Bronchial epithelial cell (primary cell): ENCODE measurements at regions not wholly inside any gene's neighbourhood (a gene's known extent, or its start where the extent isn't known, plus 50 kb on each side); places are given as distances from the start of the nearest gene placed in this dataset.

Experiments
- DNase-seq: peaks from one replicate; pipeline ENCODE4 v3.0.0-alpha.2; 2010; ENCODE audit warnings: low read depth
- FAIRE-seq: peaks from 2 replicates; lab custom pipeline; 2011; peaks lifted over from hg19 to GRCh38; lab: Jason Lieb, UNC
- H3K27me3 ChIP-seq: 2 replicates; pipeline ENCODE4 v1.5.1; 2011; ENCODE audit warnings: low read length; ENCODE audit not compliant: control insufficient read depth, insufficient read depth
- H3K36me3 ChIP-seq: 2 replicates; pipeline ENCODE4 v1.5.1; 2011; ENCODE audit warnings: low read length; ENCODE audit not compliant: control insufficient read depth, insufficient read depth
- H3K4me3 ChIP-seq: 2 replicates; pipeline ENCODE4 v1.5.1; 2011; ENCODE audit warnings: mild to moderate bottlenecking, low read depth, low read length, control low read depth
- TF ChIP-seq, protein P1 (sequence below): IDR thresholded peaks from 2 replicates; pipeline ENCODE4 v1.5.1; 2011; ENCODE audit warnings: mild to moderate bottlenecking, moderate library complexity, low read length, control low read depth, inconsistent platforms; ENCODE audit not compliant: insufficient read depth, severe bottlenecking

DNA sequence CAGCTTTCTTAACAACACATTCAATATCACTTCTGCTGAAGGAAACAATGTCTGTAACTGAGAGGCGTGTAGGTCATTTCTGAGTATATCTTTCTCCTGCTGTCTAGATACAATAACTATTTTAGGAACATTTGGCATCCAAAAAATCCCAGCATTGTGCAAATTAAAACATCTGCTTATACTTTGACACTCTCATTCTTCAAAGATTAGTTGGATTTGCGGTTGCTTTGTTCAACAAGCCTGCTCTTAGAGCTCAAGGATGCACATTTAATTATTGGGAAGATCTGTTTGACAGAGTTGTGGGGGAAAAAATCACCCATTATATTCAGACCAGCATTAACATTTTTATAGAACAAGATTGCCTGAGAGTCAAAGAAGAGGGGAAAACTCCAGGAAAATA, 449.5 kb upstream of the HNRNPA3 start:
- Histone ChIP-seq H3K36me3 (no peaks in the 10 kb centered on the region), H3K4me3 (no peak overlapping the region), H3K27me3 (no peaks in the 10 kb centered on the region)
- TF ChIP-seq, protein P1, sequence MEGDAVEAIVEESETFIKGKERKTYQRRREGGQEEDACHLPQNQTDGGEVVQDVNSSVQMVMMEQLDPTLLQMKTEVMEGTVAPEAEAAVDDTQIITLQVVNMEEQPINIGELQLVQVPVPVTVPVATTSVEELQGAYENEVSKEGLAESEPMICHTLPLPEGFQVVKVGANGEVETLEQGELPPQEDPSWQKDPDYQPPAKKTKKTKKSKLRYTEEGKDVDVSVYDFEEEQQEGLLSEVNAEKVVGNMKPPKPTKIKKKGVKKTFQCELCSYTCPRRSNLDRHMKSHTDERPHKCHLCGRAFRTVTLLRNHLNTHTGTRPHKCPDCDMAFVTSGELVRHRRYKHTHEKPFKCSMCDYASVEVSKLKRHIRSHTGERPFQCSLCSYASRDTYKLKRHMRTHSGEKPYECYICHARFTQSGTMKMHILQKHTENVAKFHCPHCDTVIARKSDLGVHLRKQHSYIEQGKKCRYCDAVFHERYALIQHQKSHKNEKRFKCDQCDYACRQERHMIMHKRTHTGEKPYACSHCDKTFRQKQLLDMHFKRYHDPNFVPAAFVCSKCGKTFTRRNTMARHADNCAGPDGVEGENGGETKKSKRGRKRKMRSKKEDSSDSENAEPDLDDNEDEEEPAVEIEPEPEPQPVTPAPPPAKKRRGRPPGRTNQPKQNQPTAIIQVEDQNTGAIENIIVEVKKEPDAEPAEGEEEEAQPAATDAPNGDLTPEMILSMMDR = no peak
- DNase-seq (no peak), FAIRE-seq (no peak)

GRCh38 chr2:176763851-176764404, 448.7 kb upstream of the HNRNPA3 start:
- H3K27me3 ChIP-seq = no peaks in the 10 kb centered on the region
- FAIRE-seq (no peak), DNase-seq (peak; percentile 4)
- no peaks in the 10 kb centered on the region for H3K36me3 ChIP-seq
- TF ChIP-seq, protein P1 = no peak
- H3K4me3 ChIP-seq = no peak overlapping the region

DNA sequence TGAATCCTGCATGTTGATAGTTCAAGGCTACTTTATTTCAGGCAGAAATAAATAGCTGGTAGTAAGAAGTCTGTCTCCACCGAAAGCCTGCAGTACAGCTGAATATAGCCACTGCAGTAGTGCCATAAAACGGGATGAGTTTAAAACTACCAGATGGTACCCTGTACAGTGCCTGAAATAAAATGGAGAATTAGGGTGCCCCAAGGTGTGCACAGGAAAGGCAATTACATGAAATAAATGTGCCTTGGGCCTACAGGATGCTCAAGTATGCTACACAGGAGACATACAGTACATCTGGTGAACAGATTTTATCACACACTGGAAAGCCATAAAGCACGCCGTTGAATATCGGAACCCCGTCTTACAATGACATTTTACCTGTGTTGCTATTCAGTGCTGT, 447.7 kb upstream of the HNRNPA3 start:
- no peaks in the 10 kb centered on the region for H3K27me3 ChIP-seq
- TF ChIP-seq, protein P1 = no peak
- DNase-seq = no peak

DNA sequence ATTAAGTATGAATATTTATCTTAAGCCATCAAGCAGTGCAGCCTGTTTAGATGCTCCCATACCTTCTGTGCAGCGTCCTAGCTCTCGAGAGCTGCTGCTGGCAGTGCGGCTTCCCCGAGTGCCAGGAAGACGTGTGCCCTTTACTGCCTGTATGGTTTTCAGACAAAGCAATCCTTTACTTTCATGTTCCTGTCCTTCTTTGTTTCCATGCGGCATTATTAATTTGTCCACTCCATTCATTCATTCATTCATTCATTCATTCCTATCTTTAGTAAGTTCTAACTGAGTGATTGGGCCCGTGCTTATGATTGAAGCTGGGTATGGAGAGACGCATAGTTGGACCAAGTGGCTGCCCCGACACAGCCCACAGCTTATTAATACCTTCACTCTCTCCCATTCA, 446.6 kb upstream of the HNRNPA3 start:
- DNase-seq (no peak), FAIRE-seq (no peak)
- TF ChIP-seq, protein P1 = no peak
- Histone ChIP-seq H3K36me3 (no peaks in the 10 kb centered on the region), H3K4me3 (no peak overlapping the region), H3K27me3 (no peaks in the 10 kb centered on the region)

More for the DNA sequence above, 447.7 kb upstream of the HNRNPA3 start:
- no peak for FAIRE-seq
- no peaks in the 10 kb centered on the region for H3K36me3 ChIP-seq
- no peak overlapping the region for H3K4me3 ChIP-seq

- DNase-seq = no peak
Observed at GRCh38 chr2:176768185-176768584, 444.4 kb upstream of the HNRNPA3 start.

More at GRCh38 chr2:176768185-176768584, 444.4 kb upstream of the HNRNPA3 start:
- no peak overlapping the region for H3K4me3 ChIP-seq
- H3K36me3 ChIP-seq = no peaks in the 10 kb centered on the region
- no peaks in the 10 kb centered on the region for H3K27me3 ChIP-seq
- FAIRE-seq = no peak
- TF ChIP-seq, protein P1 = no peak
